ENCODE measurements at regions not wholly inside any gene's neighbourhood (a gene's known extent, or its start where the extent isn't known, plus 50 kb on each side); places are given as distances from the start of the nearest gene placed in this dataset.

DNA sequence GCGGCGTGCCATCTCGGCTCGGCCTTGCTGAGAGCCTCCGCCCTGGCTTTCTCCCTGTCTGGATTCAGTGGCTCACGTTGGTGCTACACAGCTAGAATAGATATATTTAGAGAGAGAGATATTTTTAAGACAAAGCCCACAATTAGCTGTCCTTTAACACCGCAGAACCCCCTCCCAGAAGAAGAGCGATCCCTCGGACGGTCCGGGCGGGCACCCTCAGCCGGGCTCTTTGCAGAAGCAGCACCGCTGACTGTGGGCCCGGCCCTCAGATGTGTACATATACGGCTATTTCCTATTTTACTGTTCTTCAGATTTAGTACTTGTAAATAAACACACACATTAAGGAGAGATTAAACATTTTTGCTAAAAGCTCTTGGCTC lies 54.1 kb downstream of the PLXNA1 start:
- TF ChIP-seq, protein P1, sequence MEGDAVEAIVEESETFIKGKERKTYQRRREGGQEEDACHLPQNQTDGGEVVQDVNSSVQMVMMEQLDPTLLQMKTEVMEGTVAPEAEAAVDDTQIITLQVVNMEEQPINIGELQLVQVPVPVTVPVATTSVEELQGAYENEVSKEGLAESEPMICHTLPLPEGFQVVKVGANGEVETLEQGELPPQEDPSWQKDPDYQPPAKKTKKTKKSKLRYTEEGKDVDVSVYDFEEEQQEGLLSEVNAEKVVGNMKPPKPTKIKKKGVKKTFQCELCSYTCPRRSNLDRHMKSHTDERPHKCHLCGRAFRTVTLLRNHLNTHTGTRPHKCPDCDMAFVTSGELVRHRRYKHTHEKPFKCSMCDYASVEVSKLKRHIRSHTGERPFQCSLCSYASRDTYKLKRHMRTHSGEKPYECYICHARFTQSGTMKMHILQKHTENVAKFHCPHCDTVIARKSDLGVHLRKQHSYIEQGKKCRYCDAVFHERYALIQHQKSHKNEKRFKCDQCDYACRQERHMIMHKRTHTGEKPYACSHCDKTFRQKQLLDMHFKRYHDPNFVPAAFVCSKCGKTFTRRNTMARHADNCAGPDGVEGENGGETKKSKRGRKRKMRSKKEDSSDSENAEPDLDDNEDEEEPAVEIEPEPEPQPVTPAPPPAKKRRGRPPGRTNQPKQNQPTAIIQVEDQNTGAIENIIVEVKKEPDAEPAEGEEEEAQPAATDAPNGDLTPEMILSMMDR (conservative IDR thresholded peaks at IDR 0.05; ENCODE audit: low read depth, low read length) = no peak
- no peak for TF ChIP-seq EZH2 (IDR thresholded peaks at IDR 0.05; ENCODE audit: borderline replicate concordance, low read depth, low read length, poor library complexity, severe bottlenecking)
- Histone ChIP-seq H3K27ac (ENCODE audit: low read depth, low read length, poor library complexity, severe bottlenecking) (no peak overlapping the region), H3K4me1 (ENCODE audit: insufficient read depth, low read length, poor library complexity, severe bottlenecking) (no peaks in the 10 kb centered on the region), H3K27me3 (replicated peaks; ENCODE audit: insufficient read depth, low read depth, low read length, poor library complexity) (no peaks in the 10 kb centered on the region), H3K36me3 (ENCODE audit: insufficient read depth, low read length, poor library complexity, severe bottlenecking) (peaks cover 13% of the 10 kb centered on the region), H3K9me3 (ENCODE audit: low read depth, low read length, poor library complexity, severe bottlenecking) (no peaks in the 10 kb centered on the region), H3K4me3 (ENCODE audit: low read depth, low read length, poor library complexity, severe bottlenecking) (no peak overlapping the region)
- DNase-seq (ENCODE audit: low spot score) = no peak
- intact Hi-C loops (cut with micrococcal nuclease; ENCODE audit: unreplicated experiment) = no loop called here
- POLR2A ChIA-PET (ENCODE audit: low non-redundant PET) = no interaction called here
- BruUV-seq (replicated peaks) = no TSS peak
- CTCF ChIA-PET = no interaction called here

DNA sequence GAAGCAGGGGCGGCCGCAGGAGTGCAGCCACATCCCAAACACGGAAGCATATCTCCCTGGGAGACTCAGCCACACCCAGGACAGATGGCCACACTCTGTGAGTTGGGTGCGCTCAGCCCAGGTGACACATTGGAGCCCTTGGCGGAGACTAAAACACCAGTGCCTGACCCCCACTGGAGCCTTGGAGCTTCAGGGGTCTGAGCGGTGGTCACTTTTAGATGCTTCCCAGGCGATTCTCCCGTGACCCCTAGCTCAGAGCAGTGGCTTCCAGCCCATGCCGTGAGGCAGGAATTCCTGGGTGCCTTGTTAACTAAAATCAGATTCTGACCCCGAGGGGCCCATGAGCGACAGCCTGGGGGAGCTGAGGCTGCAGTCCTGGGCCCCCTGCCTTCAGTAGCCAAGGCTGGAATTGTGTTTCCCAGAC lies 54.5 kb downstream of the PLXNA1 start:
- POLR2A ChIA-PET (ENCODE audit: low non-redundant PET) = no interaction called here
- no peak for DNase-seq (ENCODE audit: low spot score)
- no peaks in the 10 kb centered on the region for H3K4me1 ChIP-seq (ENCODE audit: insufficient read depth, low read length, poor library complexity, severe bottlenecking)
- TF ChIP-seq, protein P1 (conservative IDR thresholded peaks at IDR 0.05; ENCODE audit: low read depth, low read length) = no peak
- CTCF ChIA-PET = no interaction called here
- intact Hi-C loops (cut with micrococcal nuclease; ENCODE audit: unreplicated experiment) = no loop called here
- BruUV-seq (replicated peaks) = no TSS peak
- H3K36me3 ChIP-seq (ENCODE audit: insufficient read depth, low read length, poor library complexity, severe bottlenecking) = peaks cover 10% of the 10 kb centered on the region
- no peaks in the 10 kb centered on the region for H3K27me3 ChIP-seq (replicated peaks; ENCODE audit: insufficient read depth, low read depth, low read length, poor library complexity)
- no peak overlapping the region for H3K4me3 ChIP-seq (ENCODE audit: low read depth, low read length, poor library complexity, severe bottlenecking)
- no peak overlapping the region for H3K27ac ChIP-seq (ENCODE audit: low read depth, low read length, poor library complexity, severe bottlenecking)
- no peaks in the 10 kb centered on the region for H3K9me3 ChIP-seq (ENCODE audit: low read depth, low read length, poor library complexity, severe bottlenecking)

DNA sequence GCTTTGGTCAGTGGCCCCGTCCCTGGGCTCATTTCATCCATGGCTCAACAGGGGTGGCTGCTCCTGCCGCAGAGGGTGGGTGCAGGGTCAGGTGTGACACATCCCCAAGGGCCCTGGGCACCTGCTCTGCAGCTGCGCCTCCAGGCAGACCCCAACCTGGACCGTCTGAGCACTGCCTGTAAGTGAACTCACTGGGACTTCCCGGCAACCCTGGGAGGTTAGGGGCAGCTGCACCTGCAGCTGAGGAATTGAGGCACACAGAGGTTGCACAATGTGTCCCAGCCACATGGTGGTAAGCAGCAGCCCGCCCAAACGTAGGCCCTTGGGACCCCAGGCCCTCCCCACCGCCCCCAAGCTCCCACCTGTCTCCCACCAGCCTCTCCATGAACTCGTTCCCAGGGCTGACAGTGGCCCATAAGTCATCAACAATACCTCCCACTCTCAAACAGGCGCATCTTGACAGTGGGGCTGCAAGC lies 55.1 kb downstream of the PLXNA1 start:
- DNase-seq (ENCODE audit: low spot score) = no peak
- H3K36me3 ChIP-seq (ENCODE audit: insufficient read depth, low read length, poor library complexity, severe bottlenecking) = peaks cover 5% of the 10 kb centered on the region
- no peak overlapping the region for H3K4me3 ChIP-seq (ENCODE audit: low read depth, low read length, poor library complexity, severe bottlenecking)
- H3K9me3 ChIP-seq (ENCODE audit: low read depth, low read length, poor library complexity, severe bottlenecking) = no peaks in the 10 kb centered on the region
- intact Hi-C loops (cut with micrococcal nuclease; ENCODE audit: unreplicated experiment) = no loop called here
- no peak overlapping the region for H3K27ac ChIP-seq (ENCODE audit: low read depth, low read length, poor library complexity, severe bottlenecking)
- H3K27me3 ChIP-seq (replicated peaks; ENCODE audit: insufficient read depth, low read depth, low read length, poor library complexity) = no peaks in the 10 kb centered on the region
- H3K4me1 ChIP-seq (ENCODE audit: insufficient read depth, low read length, poor library complexity, severe bottlenecking) = no peaks in the 10 kb centered on the region
- TF ChIP-seq EZH2 (IDR thresholded peaks at IDR 0.05; ENCODE audit: borderline replicate concordance, low read depth, low read length, poor library complexity, severe bottlenecking) = no peak
- TF ChIP-seq, protein P1 (conservative IDR thresholded peaks at IDR 0.05; ENCODE audit: low read depth, low read length) = no peak
- ChIA-PET CTCF (no interaction called here), POLR2A (ENCODE audit: low non-redundant PET) (no interaction called here)
- no TSS peak for BruUV-seq (replicated peaks)
